PC-3 (cell line): ENCODE measurements at regions not wholly inside any gene's neighbourhood (a gene's known extent, or its start where the extent isn't known, plus 50 kb on each side); places are given as distances from the start of the nearest gene placed in this dataset.

ENCODE experiments used
- EZH2 ChIP-seq: fragments of 300-600 bp; sonication (generic); IDR thresholded peaks from one replicate; pipeline ENCODE4 v1.6.1; 2017; ENCODE audit warnings: antibody characterized with exemption, mild to moderate bottlenecking, low read length; ENCODE audit not compliant: unreplicated experiment
- EZH2phosphoT487 ChIP-seq: fragments of 300-600 bp; sonication (generic); IDR thresholded peaks from 2 replicates; pipeline ENCODE4 v1.6.1; 2018; ENCODE audit warnings: mild to moderate bottlenecking, antibody characterized with exemption, low read length, borderline replicate concordance
- TF ChIP-seq, protein P1 (sequence below): fragments of 300-600 bp; sonication (generic); conservative IDR thresholded peaks from 2 replicates; pipeline ENCODE4 v1.5.1; 2017; ENCODE audit warnings: antibody characterized with exemption, low read depth, mild to moderate bottlenecking, low read length

DNA sequence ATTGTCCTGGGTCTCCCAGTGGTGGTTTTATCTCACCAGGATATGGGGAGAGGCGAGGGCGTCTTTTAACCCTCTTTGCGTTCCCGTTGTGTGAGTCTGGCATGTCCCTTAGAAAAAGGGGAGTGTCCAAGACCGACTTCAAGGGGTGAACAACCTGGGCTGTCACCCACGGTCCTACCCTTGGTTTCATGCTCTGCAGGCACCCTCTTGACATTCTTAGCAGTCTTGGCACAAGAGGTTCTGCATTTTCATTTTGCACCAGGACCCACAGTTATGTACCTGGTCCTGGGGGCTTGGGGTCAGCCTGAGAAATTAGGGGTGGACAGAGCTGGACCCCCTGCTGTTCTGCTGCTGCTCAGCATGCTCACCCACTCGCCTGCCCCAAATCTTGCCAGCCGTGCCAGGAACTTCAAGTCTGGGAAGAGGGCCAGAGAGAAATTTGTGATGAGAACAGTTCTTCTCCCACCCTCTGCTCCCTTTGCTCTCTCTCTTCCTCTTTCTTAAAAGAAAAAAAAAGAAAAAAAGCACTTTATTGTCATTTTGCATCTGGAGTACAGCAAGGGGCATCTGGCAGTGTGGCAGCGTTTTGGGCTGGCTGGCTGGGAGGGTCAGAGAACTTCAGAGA, 471.2 kb downstream of the MIAT start:
- TF ChIP-seq, protein P1, sequence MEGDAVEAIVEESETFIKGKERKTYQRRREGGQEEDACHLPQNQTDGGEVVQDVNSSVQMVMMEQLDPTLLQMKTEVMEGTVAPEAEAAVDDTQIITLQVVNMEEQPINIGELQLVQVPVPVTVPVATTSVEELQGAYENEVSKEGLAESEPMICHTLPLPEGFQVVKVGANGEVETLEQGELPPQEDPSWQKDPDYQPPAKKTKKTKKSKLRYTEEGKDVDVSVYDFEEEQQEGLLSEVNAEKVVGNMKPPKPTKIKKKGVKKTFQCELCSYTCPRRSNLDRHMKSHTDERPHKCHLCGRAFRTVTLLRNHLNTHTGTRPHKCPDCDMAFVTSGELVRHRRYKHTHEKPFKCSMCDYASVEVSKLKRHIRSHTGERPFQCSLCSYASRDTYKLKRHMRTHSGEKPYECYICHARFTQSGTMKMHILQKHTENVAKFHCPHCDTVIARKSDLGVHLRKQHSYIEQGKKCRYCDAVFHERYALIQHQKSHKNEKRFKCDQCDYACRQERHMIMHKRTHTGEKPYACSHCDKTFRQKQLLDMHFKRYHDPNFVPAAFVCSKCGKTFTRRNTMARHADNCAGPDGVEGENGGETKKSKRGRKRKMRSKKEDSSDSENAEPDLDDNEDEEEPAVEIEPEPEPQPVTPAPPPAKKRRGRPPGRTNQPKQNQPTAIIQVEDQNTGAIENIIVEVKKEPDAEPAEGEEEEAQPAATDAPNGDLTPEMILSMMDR = no peak
- no peak for TF ChIP-seq EZH2
- no peak for TF ChIP-seq EZH2phosphoT487
